GM18870 (cell line): ENCODE measurements at regions not wholly inside any gene's neighbourhood (a gene's known extent, or its start where the extent isn't known, plus 50 kb on each side); places are given as distances from the start of the nearest gene placed in this dataset.

Experiments
- ATAC-seq: cut with Tn5 transposase; IDR thresholded peaks from one replicate; pipeline ENCODE4 v1.9.1; 2021; ENCODE audit warnings: moderate library complexity; ENCODE audit not compliant: unreplicated experiment

- no peak for ATAC-seq
Measured at GRCh38 chr22:47388778-47389177, 626.3 kb downstream of the TBC1D22A start.

DNA sequence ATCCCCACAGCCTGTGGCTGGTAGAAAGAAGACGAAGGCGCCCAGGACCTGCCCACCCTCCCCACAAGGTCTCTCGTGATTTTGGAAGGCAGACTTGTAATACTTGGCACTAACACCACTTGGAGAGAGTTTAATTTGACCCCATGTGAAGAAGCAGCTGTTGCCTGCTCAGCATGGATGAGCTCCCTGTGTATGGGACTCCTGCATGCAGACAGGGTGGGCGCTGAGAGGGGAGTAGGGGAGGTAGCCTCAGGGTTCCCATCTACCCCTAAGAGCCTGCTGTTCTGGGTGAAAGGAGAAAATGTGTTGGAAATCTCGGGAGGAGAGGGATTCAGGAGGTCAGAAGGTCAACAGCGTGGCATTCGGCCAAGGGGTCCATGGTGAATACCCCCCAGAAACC, 625.9 kb downstream of the TBC1D22A start:
- ATAC-seq: no peak

DNA sequence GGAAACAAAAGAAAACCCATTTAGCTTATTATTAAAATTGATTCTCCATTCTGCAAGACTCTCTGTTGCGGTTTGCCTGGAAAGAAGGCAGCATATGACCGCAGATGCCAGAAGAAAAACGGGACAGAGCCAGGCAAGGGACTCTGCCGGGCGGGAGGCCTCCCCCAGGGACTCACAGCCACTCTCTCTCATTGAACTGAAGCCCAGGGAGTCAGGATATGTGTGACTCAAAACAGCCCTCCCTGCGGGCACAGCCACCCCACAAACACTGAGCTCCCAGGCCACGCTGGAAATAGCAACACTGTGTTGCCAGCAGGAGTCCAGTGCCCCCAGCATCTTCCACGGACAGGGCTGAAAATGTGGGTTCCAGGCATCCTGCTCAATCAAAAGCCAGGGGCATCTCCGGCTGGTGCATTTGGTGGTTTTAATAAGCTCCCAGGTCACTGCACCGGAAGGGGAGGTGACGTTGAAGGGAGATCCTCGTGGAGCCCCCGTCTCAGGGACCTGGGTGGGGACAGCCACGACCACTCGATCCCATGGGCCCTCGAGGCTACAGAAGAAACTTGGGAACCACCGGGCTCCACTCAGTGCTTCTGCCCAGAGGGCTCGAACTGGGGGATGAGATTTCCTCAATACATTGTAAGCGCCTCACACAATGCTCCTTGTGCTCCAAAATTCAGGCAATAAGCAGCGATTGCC, 624.5 kb downstream of the TBC1D22A start:
- no peak for ATAC-seq

DNA sequence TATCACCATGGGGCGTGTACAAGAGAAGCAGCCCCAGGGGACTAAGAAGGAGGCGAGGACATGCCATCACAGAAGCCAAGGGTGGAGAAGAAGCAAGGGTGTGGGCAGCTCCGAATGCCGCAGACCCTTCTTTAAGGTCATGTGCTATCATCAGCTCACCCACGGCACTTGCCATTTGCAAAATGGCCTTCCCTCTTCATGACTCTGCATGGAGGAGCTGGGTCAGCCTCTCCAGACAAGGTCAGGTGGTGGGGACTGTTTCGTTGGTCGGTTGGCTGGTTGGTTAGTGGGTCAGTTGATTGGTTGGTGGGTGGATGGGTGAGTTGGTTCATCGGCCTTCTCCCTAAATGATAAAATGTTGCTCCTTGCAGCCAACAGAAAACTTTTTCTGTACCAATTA, 622.5 kb downstream of the TBC1D22A start:
- ATAC-seq: no peak

GRCh38 chr22:47382164-47382890, 619.9 kb downstream of the TBC1D22A start:
- no peak for ATAC-seq

DNA sequence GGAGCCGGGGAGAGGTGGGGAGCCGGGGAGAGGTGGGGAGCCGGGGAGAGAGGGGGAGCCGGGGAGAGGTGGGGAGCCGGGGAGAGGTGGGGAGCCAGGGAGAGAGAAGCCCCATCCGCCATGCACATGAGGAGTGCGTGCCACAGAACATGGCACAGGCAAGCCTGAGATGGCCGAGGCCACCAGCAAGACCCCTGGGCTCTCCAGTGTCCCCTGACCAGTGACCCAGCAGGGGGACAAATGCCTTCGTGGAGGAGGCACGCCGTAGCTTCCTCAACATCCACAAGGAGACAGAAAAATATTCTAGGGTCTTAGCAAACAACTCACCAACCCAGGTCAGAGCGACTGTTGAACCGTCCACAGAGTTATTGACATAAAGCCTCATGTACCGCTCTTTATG, 618.8 kb downstream of the TBC1D22A start:
- no peak for ATAC-seq

- no peak for ATAC-seq
Measured at GRCh38 chr22:47380692-47381091, 618.2 kb downstream of the TBC1D22A start.

GRCh38 chr22:47379037-47379436, 616.6 kb downstream of the TBC1D22A start:
- no peak for ATAC-seq

DNA sequence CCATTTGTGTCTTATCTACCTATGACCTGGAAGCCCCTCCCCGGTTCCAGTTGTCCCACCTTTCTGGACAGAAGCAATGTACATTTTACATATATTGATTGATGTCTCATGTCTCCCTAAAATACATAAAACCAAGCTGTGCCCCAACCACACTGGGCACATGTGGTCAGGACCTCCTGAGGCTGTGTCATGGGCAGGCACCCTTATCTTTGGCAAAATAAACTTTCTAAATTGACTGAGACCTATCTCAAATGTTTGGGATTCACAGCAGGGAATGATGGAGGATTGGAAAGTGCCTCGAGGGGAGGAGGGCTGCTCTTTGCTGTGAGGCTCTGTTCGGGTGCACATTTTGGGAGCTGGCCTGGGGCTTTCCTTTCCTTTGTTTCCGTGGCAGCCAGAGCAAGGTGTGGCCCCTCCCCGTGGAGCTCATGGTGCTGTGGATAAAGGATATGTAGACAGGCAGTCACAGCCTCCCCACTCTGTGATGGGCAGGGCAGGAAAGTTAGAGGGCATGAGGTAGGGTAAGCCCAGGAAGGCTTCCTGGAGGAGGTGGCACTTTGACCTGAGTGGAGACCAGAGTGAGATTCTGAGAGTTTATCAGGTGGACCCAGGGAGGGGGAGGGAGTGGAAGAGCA, 615.6 kb downstream of the TBC1D22A start:
- ATAC-seq: no peak

- ATAC-seq: no peak
Measured at GRCh38 chr22:47376901-47377505, 614.6 kb downstream of the TBC1D22A start.

DNA sequence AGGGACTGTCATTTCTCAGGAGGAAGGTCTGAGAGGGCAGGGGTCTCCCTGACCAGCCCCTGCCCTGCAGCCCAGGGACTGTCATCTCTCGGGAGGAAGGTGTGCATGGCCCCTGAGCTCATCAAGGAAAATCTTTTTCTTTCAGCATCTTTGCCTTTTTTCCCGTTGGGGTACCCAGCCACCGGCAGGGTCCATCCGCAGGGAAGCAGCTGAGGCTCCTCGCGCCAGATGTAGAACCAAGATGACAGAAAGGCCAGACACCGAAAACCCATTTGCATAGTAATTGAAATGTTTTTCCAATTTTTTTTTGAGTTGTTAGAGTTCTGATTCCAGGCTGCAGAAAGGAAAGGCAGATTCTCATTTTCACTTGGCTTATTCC, 613.9 kb downstream of the TBC1D22A start:
- ATAC-seq: no peak

GRCh38 chr22:47375621-47376321, 613.3 kb downstream of the TBC1D22A start:
- ATAC-seq: no peak

DNA sequence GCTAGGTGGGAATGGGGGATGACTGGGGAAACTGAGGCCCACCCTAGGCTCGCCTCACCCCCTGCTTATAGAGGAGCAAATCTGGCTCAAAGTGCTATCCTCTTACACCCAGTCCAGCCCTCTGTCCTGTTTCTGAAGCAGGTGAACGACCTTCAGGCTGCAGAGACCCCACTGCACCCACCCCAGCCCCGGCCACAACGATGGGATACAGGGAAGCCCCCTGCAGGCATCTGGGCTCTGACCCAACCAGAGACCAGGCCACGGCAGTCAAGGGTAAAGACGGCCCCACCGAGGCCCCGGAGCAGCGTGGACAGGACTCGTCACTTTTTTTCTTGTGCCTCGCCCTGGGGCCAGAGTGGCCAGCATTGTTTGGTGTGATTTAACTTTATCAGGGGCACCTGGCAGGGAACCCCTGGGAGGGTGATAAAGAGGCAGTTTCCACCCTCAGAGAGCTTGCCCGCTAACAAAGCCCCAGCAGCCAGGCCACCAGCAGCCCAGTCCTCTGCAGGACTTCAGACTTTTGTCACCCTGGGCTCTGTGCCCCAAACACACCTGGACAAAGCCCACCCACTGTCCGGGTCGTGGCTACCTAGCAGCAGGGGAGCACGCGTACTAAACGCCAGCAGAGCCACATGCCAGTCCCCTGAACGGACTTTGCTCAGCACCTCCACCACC, 612.6 kb downstream of the TBC1D22A start:
- no peak for ATAC-seq

GRCh38 chr22:47374273-47374771, 611.9 kb downstream of the TBC1D22A start:
- ATAC-seq: no peak

GRCh38 chr22:47373648-47374272, 611.3 kb downstream of the TBC1D22A start:
- ATAC-seq: no peak

- no peak for ATAC-seq
Measured at GRCh38 chr22:47372596-47373385, 610.3 kb downstream of the TBC1D22A start.

- no peak for ATAC-seq
Measured at GRCh38 chr22:47372111-47372581, 609.7 kb downstream of the TBC1D22A start.

DNA sequence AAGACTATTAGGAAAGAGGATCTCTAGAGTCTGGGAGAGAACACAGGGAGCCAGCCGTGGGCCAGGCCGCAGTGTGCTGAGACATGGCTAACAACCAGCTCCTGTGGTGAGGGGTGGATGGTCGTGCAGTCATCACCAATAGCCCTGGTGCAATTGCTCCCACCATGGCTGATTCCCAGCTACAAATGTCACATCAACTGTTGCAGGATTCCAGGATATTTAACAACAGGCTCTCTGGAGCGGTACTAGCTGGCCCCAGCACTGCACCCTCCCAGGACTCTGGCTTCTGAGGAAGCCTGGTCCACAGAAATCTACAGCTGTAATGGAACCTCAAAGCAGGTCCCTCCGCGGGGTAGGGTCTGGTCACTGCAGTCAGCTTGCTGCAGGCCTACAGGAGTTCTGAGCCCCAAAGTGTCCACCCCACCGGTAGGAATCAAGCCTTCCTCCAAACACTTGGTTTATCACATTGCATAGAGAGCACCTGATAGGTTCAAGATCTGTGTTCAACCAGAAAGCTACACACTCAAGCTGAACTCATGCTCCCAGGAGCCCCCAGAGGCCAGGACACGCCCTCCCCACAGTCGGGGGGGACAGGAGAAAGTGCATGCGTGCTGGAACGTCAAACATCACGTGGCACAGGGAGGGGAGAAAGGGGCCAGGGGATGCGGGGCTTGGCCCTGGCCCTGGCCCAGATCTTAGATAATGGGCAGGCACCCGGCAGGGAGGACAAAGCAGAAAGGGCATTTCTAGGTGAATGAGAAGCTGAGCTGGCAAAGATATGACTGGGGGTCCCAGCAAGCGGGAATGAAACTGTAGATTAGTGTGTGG, 609.0 kb downstream of the TBC1D22A start:
- ATAC-seq: no peak
